ENCODE measurements at regions not wholly inside any gene's neighbourhood (a gene's known extent, or its start where the extent isn't known, plus 50 kb on each side); places are given as distances from the start of the nearest gene placed in this dataset.

DNA sequence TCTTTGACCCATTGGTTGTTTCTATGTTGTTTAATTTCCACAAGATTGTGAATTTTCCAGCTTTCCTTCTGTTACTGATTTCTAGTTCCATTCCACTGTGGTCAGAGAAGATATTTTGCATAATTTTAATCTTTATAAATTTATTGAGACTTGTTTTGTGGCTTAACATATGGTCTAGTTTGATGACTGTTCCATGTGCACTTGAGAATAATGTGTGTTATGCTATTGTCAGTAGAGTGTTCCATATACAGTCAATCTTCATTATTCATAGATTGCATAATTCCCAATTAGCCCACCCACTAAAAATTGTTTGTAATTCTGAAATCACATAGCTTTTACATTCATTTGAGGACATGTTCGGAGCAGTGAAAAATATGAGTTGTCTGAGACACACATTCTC lies 346.1 kb upstream of the DDI1 start:
- Mint-ChIP-seq H3K36me3 (ENCODE audit: insufficient read depth) (no peaks in the 10 kb centered on the region), H3K4me3 (ENCODE audit: low read depth) (no peak overlapping the region), H3K27me3 (no peaks in the 10 kb centered on the region), H3K9me3 (ENCODE audit: low read depth) (peaks cover 15% of the 10 kb centered on the region), H3K27ac (no peak overlapping the region), H3K4me1 (ENCODE audit: low read depth) (no peaks in the 10 kb centered on the region)
- no peak for TF ChIP-seq CTCF (IDR thresholded peaks at IDR 0.05; ENCODE audit: unreplicated experiment)
- no peak for DNase-seq (ENCODE audit: low spot score, unreplicated experiment)

GRCh38 chr11:103696123-103696522 lies 340.3 kb upstream of the DDI1 start:
- Mint-ChIP-seq H3K4me3 (ENCODE audit: low read depth) (no peak overlapping the region), H3K27ac (no peak overlapping the region), H3K36me3 (ENCODE audit: insufficient read depth) (no peaks in the 10 kb centered on the region), H3K27me3 (no peaks in the 10 kb centered on the region), H3K4me1 (ENCODE audit: low read depth) (no peaks in the 10 kb centered on the region), H3K9me3 (ENCODE audit: low read depth) (no peaks in the 10 kb centered on the region)
- DNase-seq (ENCODE audit: low spot score, unreplicated experiment) = no peak
- no peak for TF ChIP-seq CTCF (IDR thresholded peaks at IDR 0.05; ENCODE audit: unreplicated experiment)

DNA sequence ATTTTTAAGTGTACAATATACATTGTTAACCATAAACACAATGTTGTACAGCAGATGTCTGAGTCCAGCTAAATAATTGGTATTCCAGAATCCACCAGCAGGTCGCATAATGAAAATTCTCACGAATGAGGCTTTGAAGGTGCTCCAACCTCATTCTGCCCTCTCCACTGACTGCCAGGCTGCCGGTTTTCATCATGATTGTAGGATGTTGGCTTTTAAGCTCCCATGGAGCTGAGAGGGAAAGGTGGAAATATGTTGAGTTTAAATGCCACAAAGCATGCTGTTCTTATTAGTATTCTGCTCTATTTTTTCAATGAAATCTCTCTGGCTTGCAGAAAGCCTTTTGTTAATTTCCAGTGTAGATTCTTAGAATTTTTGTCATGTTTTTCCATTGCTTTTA lies 337.2 kb upstream of the DDI1 start:
- Mint-ChIP-seq H3K9me3 (ENCODE audit: low read depth) (no peaks in the 10 kb centered on the region), H3K27ac (no peak overlapping the region), H3K36me3 (ENCODE audit: insufficient read depth) (no peaks in the 10 kb centered on the region), H3K4me1 (ENCODE audit: low read depth) (no peaks in the 10 kb centered on the region), H3K27me3 (no peaks in the 10 kb centered on the region), H3K4me3 (ENCODE audit: low read depth) (no peak overlapping the region)
- no peak for DNase-seq (ENCODE audit: low spot score, unreplicated experiment)
- peak; percentile 32 for TF ChIP-seq CTCF (IDR thresholded peaks at IDR 0.05; ENCODE audit: unreplicated experiment)

GRCh38 chr11:103699656-103700055 lies 336.8 kb upstream of the DDI1 start:
- Mint-ChIP-seq H3K9me3 (ENCODE audit: low read depth) (no peaks in the 10 kb centered on the region), H3K36me3 (ENCODE audit: insufficient read depth) (no peaks in the 10 kb centered on the region), H3K4me3 (ENCODE audit: low read depth) (no peak overlapping the region), H3K27me3 (no peaks in the 10 kb centered on the region), H3K4me1 (ENCODE audit: low read depth) (no peaks in the 10 kb centered on the region), H3K27ac (no peak overlapping the region)
- TF ChIP-seq CTCF (IDR thresholded peaks at IDR 0.05; ENCODE audit: unreplicated experiment) = no peak
- DNase-seq (ENCODE audit: low spot score, unreplicated experiment) = no peak

DNA sequence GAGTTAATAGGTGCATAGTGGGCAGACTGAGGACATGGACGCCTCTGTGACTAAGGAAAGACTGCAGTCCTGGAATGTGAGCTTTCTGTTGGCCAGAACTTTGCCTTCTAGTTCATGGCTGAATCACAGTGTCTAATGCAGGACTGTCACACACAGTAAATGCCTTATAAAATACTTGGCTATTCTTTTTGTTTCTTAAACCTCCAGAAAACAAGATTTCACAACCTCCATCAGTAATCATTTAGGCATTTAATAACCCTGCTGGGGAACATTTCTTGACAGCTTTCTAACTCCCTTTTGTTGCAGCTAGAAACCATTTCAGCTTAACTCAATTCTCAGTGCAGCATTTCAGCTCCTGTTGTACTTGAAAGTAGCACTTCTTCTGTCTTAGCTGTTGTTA lies 335.8 kb upstream of the DDI1 start:
- H3K27ac Mint-ChIP-seq = no peak overlapping the region
- no peaks in the 10 kb centered on the region for H3K36me3 Mint-ChIP-seq (ENCODE audit: insufficient read depth)
- DNase-seq (ENCODE audit: low spot score, unreplicated experiment) = no peak
- no peaks in the 10 kb centered on the region for H3K9me3 Mint-ChIP-seq (ENCODE audit: low read depth)
- H3K4me3 Mint-ChIP-seq (ENCODE audit: low read depth) = no peak overlapping the region
- no peaks in the 10 kb centered on the region for H3K27me3 Mint-ChIP-seq
- no peaks in the 10 kb centered on the region for H3K4me1 Mint-ChIP-seq (ENCODE audit: low read depth)
- no peak for TF ChIP-seq CTCF (IDR thresholded peaks at IDR 0.05; ENCODE audit: unreplicated experiment)
